ENCODE measurements at regions not wholly inside any gene's neighbourhood (a gene's known extent, or its start where the extent isn't known, plus 50 kb on each side); places are given as distances from the start of the nearest gene placed in this dataset.
A peak's percentile ranks its signal among the peaks of the same experiment; 100 is the strongest.

DNA sequence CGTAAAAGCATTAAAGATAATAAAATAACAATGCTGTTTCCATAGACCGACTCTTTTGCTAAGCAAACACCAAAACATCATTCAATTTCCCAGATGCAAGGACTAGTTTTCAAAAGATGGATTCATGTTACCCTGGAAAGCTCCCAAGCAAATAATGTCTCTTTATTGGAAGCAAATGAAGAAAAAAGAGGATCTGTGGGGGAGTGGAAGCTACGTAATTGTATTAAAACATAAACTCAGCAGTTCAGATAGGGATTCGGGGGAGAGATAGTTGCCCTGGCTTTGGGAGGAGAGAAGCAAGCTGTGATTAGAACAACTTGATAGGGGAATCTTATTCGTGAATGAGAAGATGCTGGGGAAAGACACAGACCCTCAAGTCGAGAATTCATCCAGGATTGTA, 491.0 kb upstream of the CLINT1 start:
- Histone ChIP-seq H3K4me3 (no peak overlapping the region), H3K27ac (peak overlapping the region in 1 of 10 donors; percentile 35), H3K36me3 (no peaks in the 10 kb centered on the region), H3K9me3 (peaks cover 0 to 23% (median 9%) of the 10 kb centered on the region in 11 donors), H3K27me3 (no peaks in the 10 kb centered on the region), H3K4me1 (no peaks in the 10 kb centered on the region)
- no peak for DNase-seq
- no peak for ATAC-seq
- 65 to 68% methylated on average over 6 of the region's 6 CpGs for WGBS, 2 donors
- intact Hi-C loops (cut with DNase I): no loop called here
- TF ChIP-seq, protein P1, sequence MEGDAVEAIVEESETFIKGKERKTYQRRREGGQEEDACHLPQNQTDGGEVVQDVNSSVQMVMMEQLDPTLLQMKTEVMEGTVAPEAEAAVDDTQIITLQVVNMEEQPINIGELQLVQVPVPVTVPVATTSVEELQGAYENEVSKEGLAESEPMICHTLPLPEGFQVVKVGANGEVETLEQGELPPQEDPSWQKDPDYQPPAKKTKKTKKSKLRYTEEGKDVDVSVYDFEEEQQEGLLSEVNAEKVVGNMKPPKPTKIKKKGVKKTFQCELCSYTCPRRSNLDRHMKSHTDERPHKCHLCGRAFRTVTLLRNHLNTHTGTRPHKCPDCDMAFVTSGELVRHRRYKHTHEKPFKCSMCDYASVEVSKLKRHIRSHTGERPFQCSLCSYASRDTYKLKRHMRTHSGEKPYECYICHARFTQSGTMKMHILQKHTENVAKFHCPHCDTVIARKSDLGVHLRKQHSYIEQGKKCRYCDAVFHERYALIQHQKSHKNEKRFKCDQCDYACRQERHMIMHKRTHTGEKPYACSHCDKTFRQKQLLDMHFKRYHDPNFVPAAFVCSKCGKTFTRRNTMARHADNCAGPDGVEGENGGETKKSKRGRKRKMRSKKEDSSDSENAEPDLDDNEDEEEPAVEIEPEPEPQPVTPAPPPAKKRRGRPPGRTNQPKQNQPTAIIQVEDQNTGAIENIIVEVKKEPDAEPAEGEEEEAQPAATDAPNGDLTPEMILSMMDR (IDR thresholded peaks at IDR 0.05): no peak

DNA sequence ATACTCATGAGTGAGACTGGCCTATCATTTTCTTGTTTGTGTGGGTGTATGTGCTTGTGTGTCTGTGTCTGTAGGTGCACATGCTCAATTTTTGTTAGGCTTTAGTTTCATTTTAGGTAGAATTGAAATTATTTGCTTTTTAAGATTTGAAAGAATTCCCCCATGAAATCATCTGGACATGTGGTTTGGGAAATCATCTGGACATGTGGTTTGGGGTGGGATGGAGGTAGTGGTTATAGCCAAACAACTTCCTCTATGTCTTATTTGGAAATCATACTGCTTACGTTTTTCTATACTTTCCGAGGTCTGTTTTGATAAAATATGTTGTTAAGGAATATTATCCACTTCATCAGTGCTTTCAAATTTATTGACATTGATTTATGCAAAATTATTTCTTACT, 485.4 kb upstream of the CLINT1 start:
- peaks cover 0 to 22% (median 9%) of the 10 kb centered on the region in 11 donors for H3K9me3 ChIP-seq
- no peak overlapping the region for H3K27ac ChIP-seq
- intact Hi-C loops (cut with DNase I): no loop called here
- no peaks in the 10 kb centered on the region for H3K4me1 ChIP-seq
- 78 to 86% methylated on average over 2 of the region's 2 CpGs for WGBS, 2 donors
- no peaks in the 10 kb centered on the region for H3K27me3 ChIP-seq
- no peaks in the 10 kb centered on the region for H3K36me3 ChIP-seq
- DNase-seq: no peak
- ATAC-seq: no peak
- H3K4me3 ChIP-seq: no peak overlapping the region
- TF ChIP-seq, protein P1 (IDR thresholded peaks at IDR 0.05): no peak

DNA sequence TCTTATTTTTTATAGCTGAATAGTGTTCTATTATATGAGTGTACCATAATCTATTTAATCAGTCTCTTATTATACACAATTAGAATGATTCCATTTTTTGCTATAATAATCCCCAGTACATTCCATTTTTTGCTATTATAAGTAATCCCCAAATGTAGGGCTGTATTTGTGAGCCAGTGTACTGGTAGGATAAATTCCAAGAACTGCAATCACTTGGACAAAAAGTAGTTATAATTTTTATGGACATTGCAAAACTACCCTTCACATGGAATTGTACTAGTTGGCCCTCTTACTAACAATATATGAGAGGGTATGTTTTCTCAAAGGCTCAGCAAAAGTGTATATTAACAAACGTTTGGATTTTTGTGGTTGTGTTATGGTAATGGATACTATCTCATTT, 481.7 kb upstream of the CLINT1 start:
- Histone ChIP-seq H3K4me1 (no peaks in the 10 kb centered on the region), H3K36me3 (no peaks in the 10 kb centered on the region), H3K27me3 (no peaks in the 10 kb centered on the region), H3K27ac (no peak overlapping the region), H3K4me3 (no peak overlapping the region), H3K9me3 (peaks cover 0 to 20% (median 6%) of the 10 kb centered on the region in 11 donors)
- DNase-seq (no peak), ATAC-seq (no peak)
- intact Hi-C loops (cut with DNase I): no loop called here
- 75 to 76% methylated on average over 1 of the region's 1 CpG for WGBS, 2 donors
- TF ChIP-seq, protein P1 (IDR thresholded peaks at IDR 0.05): no peak

DNA sequence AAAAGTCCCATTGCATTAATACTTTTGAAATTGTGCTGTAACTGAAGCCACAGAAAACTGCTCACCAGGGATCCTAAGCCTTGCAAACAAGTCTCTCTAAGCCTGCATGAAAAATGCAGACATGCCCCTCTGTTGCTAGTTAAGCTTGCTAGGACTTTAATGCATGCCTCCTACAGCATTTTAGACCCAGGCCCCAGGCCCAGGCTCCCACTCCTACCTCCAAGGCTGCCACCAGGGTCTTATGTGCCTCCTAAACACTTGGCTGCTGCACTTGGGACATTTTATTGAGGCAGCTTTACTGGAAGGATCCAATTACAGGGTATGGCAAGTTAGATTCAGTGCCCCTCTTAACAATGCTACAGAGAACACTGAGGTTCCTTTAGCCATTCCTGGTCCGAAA, 467.3 kb upstream of the CLINT1 start:
- Histone ChIP-seq H3K36me3 (no peaks in the 10 kb centered on the region), H3K27me3 (no peaks in the 10 kb centered on the region), H3K27ac (no peak overlapping the region), H3K9me3 (peaks cover 0 to 23% (median 15%) of the 10 kb centered on the region in 11 donors), H3K4me3 (no peak overlapping the region), H3K4me1 (no peaks in the 10 kb centered on the region)
- TF ChIP-seq, protein P1 (IDR thresholded peaks at IDR 0.05): no peak
- no peak for ATAC-seq
- WGBS, 2 donors: 81 to 94% methylated on average over 1 of the region's 1 CpG
- intact Hi-C loops (cut with DNase I): no loop called here
- no peak for DNase-seq
